ENCODE measurements at regions not wholly inside any gene's neighbourhood (a gene's known extent, or its start where the extent isn't known, plus 50 kb on each side); places are given as distances from the start of the nearest gene placed in this dataset.

DNA sequence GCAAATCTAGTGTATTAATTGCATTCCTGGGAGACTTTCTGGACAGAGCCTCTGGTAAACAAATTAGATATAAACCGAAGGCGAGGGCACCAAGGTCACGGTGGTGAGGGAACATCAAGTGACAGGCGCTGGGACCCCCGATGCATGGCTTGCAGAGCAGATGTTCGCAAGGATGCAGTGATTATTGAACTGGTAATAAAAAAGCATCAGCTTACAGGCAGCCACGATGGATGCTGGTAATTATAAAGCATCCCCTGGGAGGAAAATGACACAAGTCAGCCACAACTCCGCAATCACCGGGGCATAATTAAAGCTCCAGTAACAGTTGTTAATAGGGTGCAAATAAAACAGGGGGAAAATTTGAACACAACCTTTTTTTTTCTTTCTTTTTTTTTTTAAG is 231.1 kb upstream of the DPH6 start (continued):
- no peak for TF ChIP-seq POLR2AphosphoS5 (IDR thresholded peaks at IDR 0.05)

DNA sequence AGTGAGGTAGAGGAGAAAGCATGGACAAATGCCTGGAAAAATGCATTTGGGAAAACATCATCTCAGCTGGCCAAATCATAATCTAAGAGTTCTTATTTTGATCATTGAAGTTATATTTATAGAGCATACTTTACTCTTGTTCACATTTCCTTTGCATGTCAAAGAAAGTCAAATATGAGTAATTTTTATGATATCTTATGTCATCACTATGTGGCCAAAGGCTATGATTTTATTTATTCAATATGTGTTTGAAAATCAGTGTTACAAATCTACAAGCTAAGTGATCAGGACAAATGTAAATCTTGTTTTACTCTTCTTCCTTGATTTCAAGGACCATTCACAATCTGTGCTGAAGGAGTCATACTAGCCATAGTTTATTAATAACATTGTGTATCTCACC is 237.2 kb upstream of the DPH6 start:
- Histone ChIP-seq H3K27ac (ENCODE audit: low read length) (no peak overlapping the region), H3K36me3 (ENCODE audit: insufficient read depth, low read length) (no peaks in the 10 kb centered on the region), H3K9ac (ENCODE audit: low read length) (no peak overlapping the region), H4K20me1 (ENCODE audit: insufficient read depth) (no peaks in the 10 kb centered on the region), H3K79me2 (replicated peaks; ENCODE audit: insufficient read depth, low read length) (no peaks in the 10 kb centered on the region), H3K4me3 (ENCODE audit: low read length) (no peak overlapping the region), H3K4me2 (ENCODE audit: low read length) (no peak overlapping the region), H3K9me3 (ENCODE audit: low read length) (no peaks in the 10 kb centered on the region), H3F3A (ENCODE audit: insufficient read depth, low read length, poor library complexity, severe bottlenecking) (no peaks in the 10 kb centered on the region), H3K27me3 (ENCODE audit: insufficient read depth, low read depth, low read length) (no peaks in the 10 kb centered on the region), H2AFZ (ENCODE audit: low read depth, low read length) (no peak overlapping the region), H3K9me2 (ENCODE audit: insufficient read depth, low read length) (no peaks in the 10 kb centered on the region)
- TF ChIP-seq RAD21 (conservative IDR thresholded peaks at IDR 0.05): no peak
- no peak for TF ChIP-seq EP300 (conservative IDR thresholded peaks at IDR 0.05; ENCODE audit: poor library complexity, severe bottlenecking)
- TF ChIP-seq MXI1 (conservative IDR thresholded peaks at IDR 0.05; ENCODE audit: poor library complexity, severe bottlenecking): no peak
- no peak for TF ChIP-seq TAF1 (IDR thresholded peaks at IDR 0.05; ENCODE audit: low read depth)
- no peak for TF ChIP-seq SMC3 (conservative IDR thresholded peaks at IDR 0.05; ENCODE audit: poor library complexity)
- TF ChIP-seq POLR2AphosphoS5 (IDR thresholded peaks at IDR 0.05): no peak
- TF ChIP-seq EZH2 (IDR thresholded peaks at IDR 0.05; ENCODE audit: borderline replicate concordance, insufficient read depth, low read length, poor library complexity, severe bottlenecking): no peak
- TF ChIP-seq, protein P1, sequence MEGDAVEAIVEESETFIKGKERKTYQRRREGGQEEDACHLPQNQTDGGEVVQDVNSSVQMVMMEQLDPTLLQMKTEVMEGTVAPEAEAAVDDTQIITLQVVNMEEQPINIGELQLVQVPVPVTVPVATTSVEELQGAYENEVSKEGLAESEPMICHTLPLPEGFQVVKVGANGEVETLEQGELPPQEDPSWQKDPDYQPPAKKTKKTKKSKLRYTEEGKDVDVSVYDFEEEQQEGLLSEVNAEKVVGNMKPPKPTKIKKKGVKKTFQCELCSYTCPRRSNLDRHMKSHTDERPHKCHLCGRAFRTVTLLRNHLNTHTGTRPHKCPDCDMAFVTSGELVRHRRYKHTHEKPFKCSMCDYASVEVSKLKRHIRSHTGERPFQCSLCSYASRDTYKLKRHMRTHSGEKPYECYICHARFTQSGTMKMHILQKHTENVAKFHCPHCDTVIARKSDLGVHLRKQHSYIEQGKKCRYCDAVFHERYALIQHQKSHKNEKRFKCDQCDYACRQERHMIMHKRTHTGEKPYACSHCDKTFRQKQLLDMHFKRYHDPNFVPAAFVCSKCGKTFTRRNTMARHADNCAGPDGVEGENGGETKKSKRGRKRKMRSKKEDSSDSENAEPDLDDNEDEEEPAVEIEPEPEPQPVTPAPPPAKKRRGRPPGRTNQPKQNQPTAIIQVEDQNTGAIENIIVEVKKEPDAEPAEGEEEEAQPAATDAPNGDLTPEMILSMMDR (IDR thresholded peaks at IDR 0.05; ENCODE audit: poor library complexity, severe bottlenecking): no peak
- TF ChIP-seq, protein P2, sequence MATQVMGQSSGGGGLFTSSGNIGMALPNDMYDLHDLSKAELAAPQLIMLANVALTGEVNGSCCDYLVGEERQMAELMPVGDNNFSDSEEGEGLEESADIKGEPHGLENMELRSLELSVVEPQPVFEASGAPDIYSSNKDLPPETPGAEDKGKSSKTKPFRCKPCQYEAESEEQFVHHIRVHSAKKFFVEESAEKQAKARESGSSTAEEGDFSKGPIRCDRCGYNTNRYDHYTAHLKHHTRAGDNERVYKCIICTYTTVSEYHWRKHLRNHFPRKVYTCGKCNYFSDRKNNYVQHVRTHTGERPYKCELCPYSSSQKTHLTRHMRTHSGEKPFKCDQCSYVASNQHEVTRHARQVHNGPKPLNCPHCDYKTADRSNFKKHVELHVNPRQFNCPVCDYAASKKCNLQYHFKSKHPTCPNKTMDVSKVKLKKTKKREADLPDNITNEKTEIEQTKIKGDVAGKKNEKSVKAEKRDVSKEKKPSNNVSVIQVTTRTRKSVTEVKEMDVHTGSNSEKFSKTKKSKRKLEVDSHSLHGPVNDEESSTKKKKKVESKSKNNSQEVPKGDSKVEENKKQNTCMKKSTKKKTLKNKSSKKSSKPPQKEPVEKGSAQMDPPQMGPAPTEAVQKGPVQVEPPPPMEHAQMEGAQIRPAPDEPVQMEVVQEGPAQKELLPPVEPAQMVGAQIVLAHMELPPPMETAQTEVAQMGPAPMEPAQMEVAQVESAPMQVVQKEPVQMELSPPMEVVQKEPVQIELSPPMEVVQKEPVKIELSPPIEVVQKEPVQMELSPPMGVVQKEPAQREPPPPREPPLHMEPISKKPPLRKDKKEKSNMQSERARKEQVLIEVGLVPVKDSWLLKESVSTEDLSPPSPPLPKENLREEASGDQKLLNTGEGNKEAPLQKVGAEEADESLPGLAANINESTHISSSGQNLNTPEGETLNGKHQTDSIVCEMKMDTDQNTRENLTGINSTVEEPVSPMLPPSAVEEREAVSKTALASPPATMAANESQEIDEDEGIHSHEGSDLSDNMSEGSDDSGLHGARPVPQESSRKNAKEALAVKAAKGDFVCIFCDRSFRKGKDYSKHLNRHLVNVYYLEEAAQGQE (IDR thresholded peaks at IDR 0.05; ENCODE audit: borderline replicate concordance): no peak

DNA sequence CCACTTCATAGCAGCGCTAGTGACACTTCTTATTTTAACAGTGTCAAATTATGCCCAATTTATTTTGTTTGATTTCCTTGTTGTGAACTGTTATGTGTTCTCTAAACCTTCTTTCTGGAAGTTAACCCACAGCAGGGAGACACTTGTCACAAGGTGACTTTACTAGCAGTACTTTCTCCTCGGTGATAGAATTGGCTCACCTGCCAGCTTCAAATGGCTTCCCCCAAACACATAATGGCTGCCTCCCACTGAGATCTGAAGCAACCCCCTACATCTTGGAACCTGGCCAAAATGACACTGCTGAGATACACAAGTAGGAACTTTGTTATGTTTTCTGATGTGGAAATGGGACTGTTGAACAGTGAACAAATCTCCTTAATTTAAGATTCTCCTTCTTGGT is 238.8 kb upstream of the DPH6 start:
- H3F3A ChIP-seq (ENCODE audit: insufficient read depth, low read length, poor library complexity, severe bottlenecking): no peaks in the 10 kb centered on the region
- no peaks in the 10 kb centered on the region for H4K20me1 ChIP-seq (ENCODE audit: insufficient read depth)
- no peaks in the 10 kb centered on the region for H3K27me3 ChIP-seq (ENCODE audit: insufficient read depth, low read depth, low read length)
- H3K9me2 ChIP-seq (ENCODE audit: insufficient read depth, low read length): no peaks in the 10 kb centered on the region
- H3K9ac ChIP-seq (ENCODE audit: low read length): no peak overlapping the region
- no peak overlapping the region for H3K4me3 ChIP-seq (ENCODE audit: low read length)
- TF ChIP-seq RAD21 (conservative IDR thresholded peaks at IDR 0.05) (no peak), EP300 (conservative IDR thresholded peaks at IDR 0.05; ENCODE audit: poor library complexity, severe bottlenecking) (no peak), SMC3 (conservative IDR thresholded peaks at IDR 0.05; ENCODE audit: poor library complexity) (no peak), POLR2AphosphoS5 (IDR thresholded peaks at IDR 0.05) (no peak), TAF1 (IDR thresholded peaks at IDR 0.05; ENCODE audit: low read depth) (no peak), MXI1 (conservative IDR thresholded peaks at IDR 0.05; ENCODE audit: poor library complexity, severe bottlenecking) (no peak), EZH2 (IDR thresholded peaks at IDR 0.05; ENCODE audit: borderline replicate concordance, insufficient read depth, low read length, poor library complexity, severe bottlenecking) (no peak)
- TF ChIP-seq, protein P2 (IDR thresholded peaks at IDR 0.05; ENCODE audit: borderline replicate concordance): no peak
- TF ChIP-seq, protein P1 (IDR thresholded peaks at IDR 0.05; ENCODE audit: poor library complexity, severe bottlenecking): no peak
- no peaks in the 10 kb centered on the region for H3K79me2 ChIP-seq (replicated peaks; ENCODE audit: insufficient read depth, low read length)
- H2AFZ ChIP-seq (ENCODE audit: low read depth, low read length): no peak overlapping the region
- no peaks in the 10 kb centered on the region for H3K36me3 ChIP-seq (ENCODE audit: insufficient read depth, low read length)
- H3K4me2 ChIP-seq (ENCODE audit: low read length): no peak overlapping the region
- H3K9me3 ChIP-seq (ENCODE audit: low read length): no peaks in the 10 kb centered on the region
- H3K27ac ChIP-seq (ENCODE audit: low read length): no peak overlapping the region

All from neural cell (in vitro differentiated cells).